ENCODE measurements at regions not wholly inside any gene's neighbourhood (a gene's known extent, or its start where the extent isn't known, plus 50 kb on each side); places are given as distances from the start of the nearest gene placed in this dataset.

DNA sequence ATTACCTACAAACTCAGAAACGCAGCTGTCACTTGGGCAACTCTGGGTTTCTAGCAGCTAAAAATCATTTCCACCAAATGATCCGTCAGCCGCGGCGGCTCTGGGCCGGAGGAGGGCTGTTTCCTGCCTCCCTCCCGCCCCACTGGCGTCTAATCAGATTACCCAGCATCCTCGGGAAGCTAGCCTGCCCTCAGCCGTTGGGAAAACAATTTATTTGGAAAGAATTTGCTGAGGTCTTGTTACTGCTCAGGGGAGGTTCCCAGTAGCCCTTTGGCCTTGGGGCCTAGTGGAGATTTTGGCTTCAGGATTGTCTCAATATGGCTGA is 65.0 kb upstream of the ADGRA1 start:
- TF ChIP-seq, protein P1, sequence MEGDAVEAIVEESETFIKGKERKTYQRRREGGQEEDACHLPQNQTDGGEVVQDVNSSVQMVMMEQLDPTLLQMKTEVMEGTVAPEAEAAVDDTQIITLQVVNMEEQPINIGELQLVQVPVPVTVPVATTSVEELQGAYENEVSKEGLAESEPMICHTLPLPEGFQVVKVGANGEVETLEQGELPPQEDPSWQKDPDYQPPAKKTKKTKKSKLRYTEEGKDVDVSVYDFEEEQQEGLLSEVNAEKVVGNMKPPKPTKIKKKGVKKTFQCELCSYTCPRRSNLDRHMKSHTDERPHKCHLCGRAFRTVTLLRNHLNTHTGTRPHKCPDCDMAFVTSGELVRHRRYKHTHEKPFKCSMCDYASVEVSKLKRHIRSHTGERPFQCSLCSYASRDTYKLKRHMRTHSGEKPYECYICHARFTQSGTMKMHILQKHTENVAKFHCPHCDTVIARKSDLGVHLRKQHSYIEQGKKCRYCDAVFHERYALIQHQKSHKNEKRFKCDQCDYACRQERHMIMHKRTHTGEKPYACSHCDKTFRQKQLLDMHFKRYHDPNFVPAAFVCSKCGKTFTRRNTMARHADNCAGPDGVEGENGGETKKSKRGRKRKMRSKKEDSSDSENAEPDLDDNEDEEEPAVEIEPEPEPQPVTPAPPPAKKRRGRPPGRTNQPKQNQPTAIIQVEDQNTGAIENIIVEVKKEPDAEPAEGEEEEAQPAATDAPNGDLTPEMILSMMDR (IDR thresholded peaks at IDR 0.05) = no peak
- TF ChIP-seq RCOR1 (IDR thresholded peaks at IDR 0.05; ENCODE audit: low read depth, low read length) (no peak), POLR2A (IDR thresholded peaks at IDR 0.05; ENCODE audit: low read length) (no peak), RFX5 (IDR thresholded peaks at IDR 0.05) (no peak), KDM5A (IDR thresholded peaks at IDR 0.05) (no peak), TP53 (CRISPR knock-in tag; IDR thresholded peaks at IDR 0.05) (no peak), POLR2AphosphoS2 (conservative IDR thresholded peaks at IDR 0.05; ENCODE audit: low read length) (no peak), CHD4 (IDR thresholded peaks at IDR 0.05; ENCODE audit: borderline replicate concordance) (no peak), RAD21 (conservative IDR thresholded peaks at IDR 0.05 in 1 of 2, IDR thresholded peaks at IDR 0.05 in 1 of 2) (no peak), EP300 (IDR thresholded peaks at IDR 0.05) (no peak)
- TF ChIP-seq, protein P2, sequence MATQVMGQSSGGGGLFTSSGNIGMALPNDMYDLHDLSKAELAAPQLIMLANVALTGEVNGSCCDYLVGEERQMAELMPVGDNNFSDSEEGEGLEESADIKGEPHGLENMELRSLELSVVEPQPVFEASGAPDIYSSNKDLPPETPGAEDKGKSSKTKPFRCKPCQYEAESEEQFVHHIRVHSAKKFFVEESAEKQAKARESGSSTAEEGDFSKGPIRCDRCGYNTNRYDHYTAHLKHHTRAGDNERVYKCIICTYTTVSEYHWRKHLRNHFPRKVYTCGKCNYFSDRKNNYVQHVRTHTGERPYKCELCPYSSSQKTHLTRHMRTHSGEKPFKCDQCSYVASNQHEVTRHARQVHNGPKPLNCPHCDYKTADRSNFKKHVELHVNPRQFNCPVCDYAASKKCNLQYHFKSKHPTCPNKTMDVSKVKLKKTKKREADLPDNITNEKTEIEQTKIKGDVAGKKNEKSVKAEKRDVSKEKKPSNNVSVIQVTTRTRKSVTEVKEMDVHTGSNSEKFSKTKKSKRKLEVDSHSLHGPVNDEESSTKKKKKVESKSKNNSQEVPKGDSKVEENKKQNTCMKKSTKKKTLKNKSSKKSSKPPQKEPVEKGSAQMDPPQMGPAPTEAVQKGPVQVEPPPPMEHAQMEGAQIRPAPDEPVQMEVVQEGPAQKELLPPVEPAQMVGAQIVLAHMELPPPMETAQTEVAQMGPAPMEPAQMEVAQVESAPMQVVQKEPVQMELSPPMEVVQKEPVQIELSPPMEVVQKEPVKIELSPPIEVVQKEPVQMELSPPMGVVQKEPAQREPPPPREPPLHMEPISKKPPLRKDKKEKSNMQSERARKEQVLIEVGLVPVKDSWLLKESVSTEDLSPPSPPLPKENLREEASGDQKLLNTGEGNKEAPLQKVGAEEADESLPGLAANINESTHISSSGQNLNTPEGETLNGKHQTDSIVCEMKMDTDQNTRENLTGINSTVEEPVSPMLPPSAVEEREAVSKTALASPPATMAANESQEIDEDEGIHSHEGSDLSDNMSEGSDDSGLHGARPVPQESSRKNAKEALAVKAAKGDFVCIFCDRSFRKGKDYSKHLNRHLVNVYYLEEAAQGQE (IDR thresholded peaks at IDR 0.05) = no peak

Data from A549 (cell line).